Spleen (tissue), 11 donors: ENCODE measurements at regions not wholly inside any gene's neighbourhood (a gene's known extent, or its start where the extent isn't known, plus 50 kb on each side); places are given as distances from the start of the nearest gene placed in this dataset.
A peak's percentile ranks its signal among the peaks of the same experiment; 100 is the strongest.

Experiments used
- DNase-seq: peaks from one replicate; pipeline ENCODE4 v3.0.0-alpha.2; 2020
- H3K27ac ChIP-seq, 8 donors: fragments of 200-600 bp; sonication (generic) in 7 of 8; 1 replicate in 4 of 8; 2 replicates in 4 of 8; pipeline versions ENCODE4 v1.5.0 to v1.8.0; 2016 to 2021; ENCODE audit warnings: inconsistent platforms in 4 of 8, mild to moderate bottlenecking in 4 of 8, moderate library complexity in 1 of 8
- H3K27me3 ChIP-seq, 7 donors: fragments of 200-600 bp; sonication (generic) in 6 of 7; replicated peaks in 1 of 7; 1 replicate in 4 of 7; 2 replicates in 3 of 7; pipeline versions ENCODE4 v1.5.0 to v1.8.0; 2016 to 2021; ENCODE audit warnings: inconsistent platforms in 3 of 7, mild to moderate bottlenecking in 1 of 7
- H3K36me3 ChIP-seq, 6 donors: fragments of 200-600 bp; sonication (generic) in 5 of 6; 1 replicate in 4 of 6; 2 replicates in 2 of 6; pipeline versions ENCODE4 v1.5.0 to v1.8.0; 2016 to 2021; ENCODE audit warnings: inconsistent platforms in 2 of 6
- H3K4me1 ChIP-seq, 6 donors: fragments of 200-600 bp; sonication (generic) in 5 of 6; 1 replicate in 3 of 6; 2 replicates in 3 of 6; pipeline versions ENCODE4 v1.5.0 to v1.8.0; 2016 to 2021; ENCODE audit warnings: inconsistent platforms in 3 of 6
- H3K4me3 ChIP-seq, 8 donors: fragments of 200-600 bp; sonication (generic) in 7 of 8; 1 replicate in 4 of 8; 2 replicates in 4 of 8; pipeline versions ENCODE4 v1.5.0 to v1.8.0; 2016 to 2021; ENCODE audit warnings: inconsistent platforms in 4 of 8, mild to moderate bottlenecking in 4 of 8, moderate library complexity in 2 of 8
- H3K9me3 ChIP-seq, 8 donors: fragments of 200-600 bp; sonication (generic) in 7 of 8; 1 replicate in 4 of 8; 2 replicates in 4 of 8; pipeline versions ENCODE4 v1.5.0 to v1.8.0; 2016 to 2021; ENCODE audit warnings: inconsistent platforms in 4 of 8
- CTCF ChIP-seq, 11 experiments: fragments of 200-600 bp in 7 of 11; fragments of 450-650 bp in 4 of 11; sonication (generic) in 4 of 11; IDR thresholded peaks in 8 of 11; conservative IDR thresholded peaks in 3 of 11; 1 replicate in 7 of 11; 2 replicates in 4 of 11; pipeline versions ENCODE4 v1.4.0 to v1.8.0; 2016 to 2021; ENCODE audit warnings: antibody characterized with exemption in 11 of 11, inconsistent platforms in 4 of 11, mild to moderate bottlenecking in 1 of 11
- POLR2A ChIP-seq, 3 donors: fragments of 450-650 bp; IDR thresholded peaks; one replicate each; pipeline ENCODE4 v1.5.1; 2017; ENCODE audit warnings: antibody characterized with exemption in 3 of 3, mild to moderate bottlenecking in 1 of 3
- POLR2AphosphoS5 ChIP-seq, 3 donors: sonication (generic); formaldehyde crosslinking; IDR thresholded peaks; one replicate each; pipeline ENCODE4 v1.5.1; 2017; ENCODE audit warnings: antibody characterized with exemption in 3 of 3
- WGBS, 5 donors: extraction: QIAGEN DNeasy Blood & Tissue Kit in 3 of 5; methylation state at CpG; one replicate each; pipeline versions ENCODE4 v1.1.5 to v1.1.7; 2013 to 2018; 5-methylcytosine and 5-hydroxymethylcytosine counted together
- intact Hi-C: fragments of 100-400 bp; cut with DNase I; formaldehyde crosslinking; loops from one replicate; pipeline ENCODE4 v1.15.0; 2023; ENCODE audit warnings: low total_unique reads
- donor health status: healthy with polysubstance abuse.
- donor health status: DM: no; HTN: no; CAD: no; lungs with moderate emphysema.
- donor health status: DM: no; HTN: no; CAD: no.
- donor health status: Bipolar disorder and iron deficiency.
- donor health status: healthy.
- donor health status: DM: no; HTN: no; CAD: no.
- donor health status: DM: yes; HTN: yes; CAD: no.

- Histone ChIP-seq H3K4me3 (no peak overlapping the region), H3K27ac (no peak overlapping the region), H3K27me3 (no peaks in the 10 kb centered on the region), H3K36me3 (no peaks in the 10 kb centered on the region), H3K4me1 (no peaks in the 10 kb centered on the region), H3K9me3 (peaks cover 0 to 17% (median 3%) of the 10 kb centered on the region in 8 donors)
- 66 to 97% (median 93%) methylated on average over 2 of the region's 2 CpGs for WGBS, 5 donors
- TF ChIP-seq CTCF (IDR thresholded peaks at IDR 0.05 in 8 of 11, conservative IDR thresholded peaks at IDR 0.05 in 3 of 11) = no peak
- TF ChIP-seq POLR2AphosphoS5 (IDR thresholded peaks at IDR 0.05) = no peak
- no peak for TF ChIP-seq POLR2A (IDR thresholded peaks at IDR 0.05)
- intact Hi-C loops = no loop called here
- DNase-seq = no peak
Measured at GRCh38 chr13:62631619-62632018, 1216.0 kb upstream of the PCDH20 start.

- H3K27me3 ChIP-seq = no peaks in the 10 kb centered on the region
- H3K9me3 ChIP-seq = peaks cover 0 to 22% (median 5%) of the 10 kb centered on the region in 8 donors
- no peaks in the 10 kb centered on the region for H3K4me1 ChIP-seq
- no peak for DNase-seq
- no peak overlapping the region for H3K27ac ChIP-seq
- no peak overlapping the region for H3K4me3 ChIP-seq
- intact Hi-C loops = no loop called here
- TF ChIP-seq POLR2AphosphoS5 (IDR thresholded peaks at IDR 0.05) (no peak), CTCF (IDR thresholded peaks at IDR 0.05 in 8 of 11, conservative IDR thresholded peaks at IDR 0.05 in 3 of 11) (no peak), POLR2A (IDR thresholded peaks at IDR 0.05) (no peak)
- H3K36me3 ChIP-seq = no peaks in the 10 kb centered on the region
Measured at GRCh38 chr13:62631124-62631523, 1215.5 kb upstream of the PCDH20 start.

- H3K4me1 ChIP-seq = no peaks in the 10 kb centered on the region
- intact Hi-C loops = no loop called here
- H3K36me3 ChIP-seq = no peaks in the 10 kb centered on the region
- H3K27ac ChIP-seq = no peak overlapping the region
- no peak for DNase-seq
- WGBS, 5 donors = 85 to 87% (median 86%) methylated on average over 3 of the region's 3 CpGs
- no peak overlapping the region for H3K4me3 ChIP-seq
- H3K9me3 ChIP-seq = peaks cover 0 to 28% (median 11%) of the 10 kb centered on the region in 8 donors
- H3K27me3 ChIP-seq = no peaks in the 10 kb centered on the region
- TF ChIP-seq POLR2A (IDR thresholded peaks at IDR 0.05) = no peak
- no peak for TF ChIP-seq CTCF (IDR thresholded peaks at IDR 0.05 in 8 of 11, conservative IDR thresholded peaks at IDR 0.05 in 3 of 11)
- TF ChIP-seq POLR2AphosphoS5 (IDR thresholded peaks at IDR 0.05) = no peak
Measured at GRCh38 chr13:62629618-62630017, 1214.0 kb upstream of the PCDH20 start.

- intact Hi-C loops = no loop called here
- TF ChIP-seq CTCF (IDR thresholded peaks at IDR 0.05 in 8 of 11, conservative IDR thresholded peaks at IDR 0.05 in 3 of 11) = no peak
- TF ChIP-seq POLR2A (IDR thresholded peaks at IDR 0.05) = no peak
- no peak for TF ChIP-seq POLR2AphosphoS5 (IDR thresholded peaks at IDR 0.05)
- Histone ChIP-seq H3K36me3 (no peaks in the 10 kb centered on the region), H3K4me1 (no peaks in the 10 kb centered on the region), H3K27me3 (no peaks in the 10 kb centered on the region), H3K27ac (no peak overlapping the region), H3K9me3 (peaks cover 0 to 28% (median 14%) of the 10 kb centered on the region in 8 donors), H3K4me3 (no peak overlapping the region)
- WGBS, 5 donors = 82 to 91% (median 91%) methylated on average over 15 of the region's 15 CpGs
- peak; percentile 62 for DNase-seq
Measured at GRCh38 chr13:62627226-62627625, 1211.6 kb upstream of the PCDH20 start.
